ENCODE measurements at regions not wholly inside any gene's neighbourhood (a gene's known extent, or its start where the extent isn't known, plus 50 kb on each side); places are given as distances from the start of the nearest gene placed in this dataset.

DNA sequence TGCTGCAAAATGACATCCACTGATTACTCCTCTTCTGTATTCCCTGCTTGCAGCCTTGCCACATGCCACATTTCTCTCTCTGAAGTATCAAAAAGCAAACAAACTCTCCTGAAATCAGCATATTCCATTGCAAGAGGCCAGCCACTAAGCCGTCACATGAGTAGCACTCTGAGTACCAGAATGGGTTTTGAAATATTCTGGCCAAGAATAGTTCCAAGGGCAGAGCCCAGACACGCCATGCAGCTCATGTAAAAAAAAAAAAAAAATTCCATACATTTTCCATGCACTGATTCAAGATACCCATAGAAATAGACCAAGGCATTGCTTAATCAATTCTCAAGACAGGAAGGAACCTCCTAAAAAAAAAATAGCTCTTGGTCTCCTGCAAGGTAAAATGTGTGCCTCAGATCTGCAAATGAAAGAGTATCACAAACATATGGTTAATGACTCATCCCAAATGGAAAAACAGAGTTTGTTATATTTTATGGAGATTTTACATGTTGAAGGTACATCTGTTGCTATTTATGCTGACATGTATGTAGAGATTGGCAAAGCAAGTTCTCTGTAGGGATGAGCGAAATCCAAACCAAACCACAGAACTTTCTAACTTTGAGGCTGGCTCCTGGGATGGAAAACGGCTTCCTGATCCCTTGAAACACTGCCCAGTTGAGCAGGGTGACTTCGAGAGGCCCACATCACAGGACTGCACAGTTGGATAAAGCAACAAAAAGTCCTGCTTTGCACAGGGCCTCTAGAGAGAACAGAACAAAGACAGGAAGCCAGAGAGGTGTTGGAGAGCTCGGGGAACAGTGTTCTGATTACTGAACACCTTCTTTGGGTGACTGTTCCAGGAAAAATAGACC, 346.2 kb downstream of the ZNF521 start:
- TF ChIP-seq, protein P1, sequence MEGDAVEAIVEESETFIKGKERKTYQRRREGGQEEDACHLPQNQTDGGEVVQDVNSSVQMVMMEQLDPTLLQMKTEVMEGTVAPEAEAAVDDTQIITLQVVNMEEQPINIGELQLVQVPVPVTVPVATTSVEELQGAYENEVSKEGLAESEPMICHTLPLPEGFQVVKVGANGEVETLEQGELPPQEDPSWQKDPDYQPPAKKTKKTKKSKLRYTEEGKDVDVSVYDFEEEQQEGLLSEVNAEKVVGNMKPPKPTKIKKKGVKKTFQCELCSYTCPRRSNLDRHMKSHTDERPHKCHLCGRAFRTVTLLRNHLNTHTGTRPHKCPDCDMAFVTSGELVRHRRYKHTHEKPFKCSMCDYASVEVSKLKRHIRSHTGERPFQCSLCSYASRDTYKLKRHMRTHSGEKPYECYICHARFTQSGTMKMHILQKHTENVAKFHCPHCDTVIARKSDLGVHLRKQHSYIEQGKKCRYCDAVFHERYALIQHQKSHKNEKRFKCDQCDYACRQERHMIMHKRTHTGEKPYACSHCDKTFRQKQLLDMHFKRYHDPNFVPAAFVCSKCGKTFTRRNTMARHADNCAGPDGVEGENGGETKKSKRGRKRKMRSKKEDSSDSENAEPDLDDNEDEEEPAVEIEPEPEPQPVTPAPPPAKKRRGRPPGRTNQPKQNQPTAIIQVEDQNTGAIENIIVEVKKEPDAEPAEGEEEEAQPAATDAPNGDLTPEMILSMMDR (IDR thresholded peaks at IDR 0.05) = no peak
- TF ChIP-seq ZFX (IDR thresholded peaks at IDR 0.05; ENCODE audit: borderline replicate concordance) = no peak

Data from 22Rv1 (cell line).